ENCODE measurements at regions not wholly inside any gene's neighbourhood (a gene's known extent, or its start where the extent isn't known, plus 50 kb on each side); places are given as distances from the start of the nearest gene placed in this dataset.

- CTCF ChIA-PET (ENCODE audit: partially characterized antibody), result interaction anchor here (0.8 kb wide), 1 partner anchor 9 kb away, joined by 4 read pairs; no protein-coding TSS in a partner anchor
- no peak for TF ChIP-seq CHD2 (IDR thresholded peaks at IDR 0.05; ENCODE audit: low read length)
- no peak for TF ChIP-seq HDAC2 (IDR thresholded peaks at IDR 0.05; ENCODE audit: borderline replicate concordance in 1 of 2, low read depth in 2 of 2, low read length in 2 of 2)
- TF ChIP-seq POU5F1 (IDR thresholded peaks at IDR 0.05; ENCODE audit: low read depth, low read length), result no peak
- no peak for TF ChIP-seq NRF1 (IDR thresholded peaks at IDR 0.05; ENCODE audit: low read depth, low read length)
- no peak for TF ChIP-seq KDM1A (IDR thresholded peaks at IDR 0.05; ENCODE audit: borderline replicate concordance, low read length)
- no peak for TF ChIP-seq CTBP2 (IDR thresholded peaks at IDR 0.05; ENCODE audit: borderline replicate concordance, insufficient read depth, insufficient read length, low read length)
- TF ChIP-seq ZNF274 (IDR thresholded peaks at IDR 0.05; ENCODE audit: borderline replicate concordance, extremely low read depth, low read length), result no peak
- TF ChIP-seq EZH2 (IDR thresholded peaks at IDR 0.05; ENCODE audit: low read depth, low read length, severe bottlenecking), result no peak
- no peak for TF ChIP-seq SP4 (IDR thresholded peaks at IDR 0.05; ENCODE audit: low read length)
- no peak for TF ChIP-seq SRF (IDR thresholded peaks at IDR 0.05; ENCODE audit: low read depth, low read length)
- no peak for TF ChIP-seq YY1 (IDR thresholded peaks at IDR 0.05; ENCODE audit: low read depth, low read length)
- TF ChIP-seq RBBP5 (IDR thresholded peaks at IDR 0.05; ENCODE audit: borderline replicate concordance, low read depth, low read length), result no peak
- no peak for TF ChIP-seq BCL11A (IDR thresholded peaks at IDR 0.05; ENCODE audit: low read depth in 2 of 2, low read length in 2 of 2)
- TF ChIP-seq TAF7 (optimal IDR thresholded peaks at IDR 0.05; ENCODE audit: borderline replicate concordance, low read depth, low read length), result no peak
Observed at GRCh38 chr10:36647540-36647939, 477.9 kb upstream of the ANKRD30A start.

More at GRCh38 chr10:36647540-36647939, 477.9 kb upstream of the ANKRD30A start:
- no peaks in the 10 kb centered on the region for H3K79me2 ChIP-seq (ENCODE audit: control insufficient read depth in 1 of 2, insufficient read depth in 2 of 2, low read length in 2 of 2)
- H2BK12ac ChIP-seq (ENCODE audit: low read depth, low read length), result no peak overlapping the region
- H3K27me3 ChIP-seq (replicated peaks in 1 of 4; ENCODE audit: control insufficient read depth in 3 of 4, extremely low read depth in 1 of 4, insufficient read depth in 3 of 4, low read length in 3 of 4), result no peaks in the 10 kb centered on the region
- no peak overlapping the region for H2AK5ac ChIP-seq (ENCODE audit: low read depth, low read length)
- POLR2A ChIA-PET (ENCODE audit: partially characterized antibody), result interaction anchor here (0.8 kb wide), 1 partner anchor 9 kb away, joined by 3 read pairs; no protein-coding TSS in a partner anchor
- H2BK5ac ChIP-seq (ENCODE audit: low read depth, low read length), result no peak overlapping the region; the same call in 1 of the 2 replicates
- no peaks in the 10 kb centered on the region for H4K20me1 ChIP-seq (replicated peaks in 1 of 2; ENCODE audit: control insufficient read depth in 1 of 2, insufficient read depth in 2 of 2, low read length in 2 of 2)
- no peak overlapping the region for H3K18ac ChIP-seq (ENCODE audit: extremely low read depth, low read length)
- H4K5ac ChIP-seq (ENCODE audit: insufficient read length, low read depth, low read length), result no peak overlapping the region
- H3K36me3 ChIP-seq (ENCODE audit: control insufficient read depth in 2 of 4, insufficient read depth in 4 of 4, low read length in 3 of 4), result no peaks in the 10 kb centered on the region
- H3K4me2 ChIP-seq (ENCODE audit: insufficient read depth in 1 of 2, low read depth in 2 of 2, low read length in 2 of 2), result no peak overlapping the region
- no peak overlapping the region for H3K14ac ChIP-seq (ENCODE audit: insufficient read length)
- H3K9ac ChIP-seq (replicated peaks in 1 of 4; ENCODE audit: extremely low read depth in 1 of 4, low read depth in 3 of 4, low read length in 3 of 4), result no peak overlapping the region
- H3K23me2 ChIP-seq (ENCODE audit: low read depth, low read length), result no peaks in the 10 kb centered on the region
- H4K91ac ChIP-seq (replicated peaks; ENCODE audit: insufficient read length, low read length), result no peak overlapping the region
- H4K8ac ChIP-seq (ENCODE audit: extremely low read depth, insufficient read depth, low read length), result no peak overlapping the region
- H3K79me1 ChIP-seq (ENCODE audit: low read depth, low read length), result no peaks in the 10 kb centered on the region
- H2BK20ac ChIP-seq (ENCODE audit: low read length), result no peak overlapping the region
- no peak overlapping the region for H3K4ac ChIP-seq (replicated peaks; ENCODE audit: insufficient read length, low read depth, low read length)
- peaks cover 0 to 9% of the 10 kb centered on the region in 2 experiments; a peak in 2 of 4 replicates for H3K9me3 ChIP-seq (ENCODE audit: insufficient read depth in 2 of 2, low read depth in 1 of 2, low read length in 1 of 2)
- FAIRE-seq, result no peak
- H3K4me1 ChIP-seq (replicated peaks in 1 of 4; ENCODE audit: control insufficient read depth in 3 of 4, insufficient read depth in 4 of 4, low read length in 3 of 4), result peaks cover 0 to 2% (median 0%) of the 10 kb centered on the region in 4 experiments; a peak in 1 of 7 replicates
- H3K27ac ChIP-seq (ENCODE audit: low read depth, low read length), result no peak overlapping the region
- DNase-seq (ENCODE audit: low read depth in 1 of 2, low spot score in 2 of 2), result no peak
- H2BK15ac ChIP-seq (ENCODE audit: low read length), result no peak overlapping the region
- H3K23ac ChIP-seq (ENCODE audit: insufficient read length), result no peak overlapping the region
- no peak overlapping the region for H3K56ac ChIP-seq (replicated peaks; ENCODE audit: insufficient read length, low read depth, low read length)
- WGBS, 2 experiments (ENCODE audit: extremely low coverage in 1 of 2, insufficient coverage in 1 of 2, insufficient read length in 1 of 2, insufficient replicate concordance in 2 of 2, low coverage in 1 of 2, low lambda C conversion rate in 2 of 2, missing lambda C conversion rate in 1 of 2), result 67% methylated on average over 10 of the region's 10 CpGs; no CpG with 5 or more reads in 1 of the 2 experiments
- peak overlapping the region; percentile 54 for H2AFZ ChIP-seq (ENCODE audit: low read length)
- H3K4me3 ChIP-seq (ENCODE audit: extremely low read depth in 1 of 4, insufficient read depth in 2 of 4, low read depth in 3 of 4, low read length in 4 of 4), result no peak overlapping the region
- no peak overlapping the region for H2BK120ac ChIP-seq (replicated peaks; ENCODE audit: low read depth, low read length)
